Cardiac fibroblast (primary cell): ENCODE measurements at regions not wholly inside any gene's neighbourhood (a gene's known extent, or its start where the extent isn't known, plus 50 kb on each side); places are given as distances from the start of the nearest gene placed in this dataset.

Source experiments
- DNase-seq, 2 donors: peaks; one replicate each; pipeline versions ENCODE4 v3.0.0 to v3.0.0-alpha.2; 2010; ENCODE audit warnings: low read depth in 2 of 2
- H3K4me3 ChIP-seq, 2 donors: replicated peaks in 1 of 2; 1 replicate in 1 of 2; 2 replicates in 1 of 2; pipeline ENCODE4 v1.5.1; 2011; ENCODE audit warnings: low read depth in 2 of 2, low read length in 2 of 2, mild to moderate bottlenecking in 2 of 2, moderate library complexity in 1 of 2
- TF ChIP-seq, protein P1 (sequence below): IDR thresholded peaks from one replicate; pipeline ENCODE4 v1.5.1; 2011; ENCODE audit warnings: low read depth, mild to moderate bottlenecking, low read length, inconsistent platforms

DNA sequence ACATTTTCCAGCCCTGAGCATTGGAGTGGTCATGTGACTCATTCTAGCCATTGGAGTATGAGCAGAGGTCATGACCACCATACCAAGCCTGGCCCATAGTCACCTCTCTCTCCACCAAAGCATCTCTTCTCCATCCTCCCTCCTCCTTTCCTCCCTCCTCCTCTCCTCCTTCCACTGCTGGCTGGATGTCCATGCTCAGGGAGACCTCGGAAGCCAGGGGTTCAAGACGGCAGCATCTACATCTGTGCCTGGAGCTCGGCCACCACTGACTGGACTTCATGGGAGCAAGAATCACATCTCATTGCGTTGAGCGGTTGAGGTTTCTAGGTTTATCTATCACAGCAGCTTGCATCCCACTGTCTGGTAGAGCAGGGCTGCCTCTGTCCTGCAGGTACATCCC, 252.4 kb downstream of the NDUFA10 start:
- no peak for DNase-seq
- TF ChIP-seq, protein P1, sequence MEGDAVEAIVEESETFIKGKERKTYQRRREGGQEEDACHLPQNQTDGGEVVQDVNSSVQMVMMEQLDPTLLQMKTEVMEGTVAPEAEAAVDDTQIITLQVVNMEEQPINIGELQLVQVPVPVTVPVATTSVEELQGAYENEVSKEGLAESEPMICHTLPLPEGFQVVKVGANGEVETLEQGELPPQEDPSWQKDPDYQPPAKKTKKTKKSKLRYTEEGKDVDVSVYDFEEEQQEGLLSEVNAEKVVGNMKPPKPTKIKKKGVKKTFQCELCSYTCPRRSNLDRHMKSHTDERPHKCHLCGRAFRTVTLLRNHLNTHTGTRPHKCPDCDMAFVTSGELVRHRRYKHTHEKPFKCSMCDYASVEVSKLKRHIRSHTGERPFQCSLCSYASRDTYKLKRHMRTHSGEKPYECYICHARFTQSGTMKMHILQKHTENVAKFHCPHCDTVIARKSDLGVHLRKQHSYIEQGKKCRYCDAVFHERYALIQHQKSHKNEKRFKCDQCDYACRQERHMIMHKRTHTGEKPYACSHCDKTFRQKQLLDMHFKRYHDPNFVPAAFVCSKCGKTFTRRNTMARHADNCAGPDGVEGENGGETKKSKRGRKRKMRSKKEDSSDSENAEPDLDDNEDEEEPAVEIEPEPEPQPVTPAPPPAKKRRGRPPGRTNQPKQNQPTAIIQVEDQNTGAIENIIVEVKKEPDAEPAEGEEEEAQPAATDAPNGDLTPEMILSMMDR = no peak
- no peak overlapping the region for H3K4me3 ChIP-seq

DNA sequence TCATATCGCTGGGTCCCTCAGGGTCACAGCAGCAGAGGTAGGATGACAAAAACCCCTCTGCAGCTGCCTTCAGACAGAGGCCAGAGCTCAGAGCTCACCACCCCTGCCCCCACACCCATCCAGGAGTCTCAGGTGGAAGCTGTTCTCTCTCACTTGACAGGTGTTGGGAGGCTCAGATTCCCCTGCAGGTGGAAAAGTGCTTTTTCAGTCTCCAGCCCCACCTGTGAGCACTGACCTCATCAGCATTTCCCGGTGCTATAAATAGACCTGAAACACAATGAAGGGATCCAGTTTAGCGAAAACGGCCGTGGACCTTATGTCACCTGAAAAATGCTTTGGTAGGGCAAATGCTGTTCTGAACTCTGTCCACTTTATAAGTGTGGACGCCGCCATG, 254.9 kb downstream of the NDUFA10 start:
- no peak overlapping the region for H3K4me3 ChIP-seq
- TF ChIP-seq, protein P1 = no peak

DNA sequence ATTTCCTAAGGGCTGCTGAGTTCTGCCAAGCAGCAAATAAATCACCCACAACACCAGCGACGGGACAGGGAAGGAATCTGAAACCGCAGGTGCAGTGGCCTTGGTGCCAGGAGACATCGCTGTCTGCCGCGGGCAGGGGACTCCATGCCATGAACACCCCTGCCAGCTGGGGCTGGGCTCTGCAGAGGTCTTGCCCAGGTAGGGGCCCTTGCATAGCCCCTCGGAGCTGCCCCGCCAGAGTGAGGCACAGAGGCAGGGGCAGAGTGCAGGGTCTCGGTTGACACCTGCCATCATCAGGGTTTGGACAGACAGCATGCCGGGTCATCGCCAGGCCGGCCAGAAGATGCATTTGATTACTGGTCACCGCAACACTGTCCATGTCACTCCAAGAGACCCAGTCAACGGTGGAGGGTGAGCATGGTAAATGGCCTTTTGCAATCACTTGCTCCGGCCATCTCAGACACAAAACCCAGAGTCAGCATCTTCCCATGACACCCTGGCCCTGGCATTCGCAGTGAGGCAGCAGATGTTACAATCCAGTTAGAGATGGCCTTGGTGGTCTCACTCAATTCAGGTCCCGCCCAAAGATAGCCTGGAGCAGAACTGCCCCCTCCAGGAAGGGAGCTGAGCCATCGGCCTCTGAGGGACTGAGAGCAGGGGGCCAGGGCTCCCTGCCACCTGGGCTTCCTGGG, 255.4 kb downstream of the NDUFA10 start:
- DNase-seq = no peak
- H3K4me3 ChIP-seq = no peak overlapping the region
- TF ChIP-seq, protein P1 = no peak

More for the DNA sequence above, 254.9 kb downstream of the NDUFA10 start:
- no peak for DNase-seq

DNA sequence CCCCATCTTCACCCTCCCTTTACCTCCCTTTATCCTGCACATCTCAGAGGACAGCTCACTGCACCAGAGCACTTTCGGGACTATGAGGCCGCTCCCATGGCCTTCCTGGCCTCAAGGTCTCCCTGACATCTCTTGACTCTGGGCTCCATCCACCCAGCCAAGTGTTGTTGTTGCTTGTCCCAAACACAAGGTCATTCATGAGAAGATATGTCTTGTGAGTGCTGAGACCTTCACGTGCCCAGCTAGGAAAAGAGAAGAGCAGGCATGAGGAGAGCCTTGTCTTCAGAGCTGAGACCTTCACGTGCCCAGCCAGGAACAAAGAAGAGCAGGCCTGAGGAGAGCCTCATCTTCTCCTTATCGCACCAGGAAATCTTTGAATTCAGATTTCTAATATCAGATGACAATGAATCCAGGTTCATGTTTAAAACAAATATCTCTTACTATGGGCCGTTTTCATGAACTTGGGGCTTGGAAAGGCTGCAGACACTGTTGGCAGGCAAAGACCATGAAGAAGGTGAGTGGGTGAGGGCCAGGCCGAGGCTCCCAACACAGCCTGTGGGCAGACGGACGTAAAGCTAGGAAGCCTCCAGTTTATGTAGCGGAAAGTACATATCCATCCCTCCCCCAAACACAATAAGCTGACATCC, 256.1 kb downstream of the NDUFA10 start:
- no peak for DNase-seq
- TF ChIP-seq, protein P1 = no peak
- H3K4me3 ChIP-seq = no peak overlapping the region

DNA sequence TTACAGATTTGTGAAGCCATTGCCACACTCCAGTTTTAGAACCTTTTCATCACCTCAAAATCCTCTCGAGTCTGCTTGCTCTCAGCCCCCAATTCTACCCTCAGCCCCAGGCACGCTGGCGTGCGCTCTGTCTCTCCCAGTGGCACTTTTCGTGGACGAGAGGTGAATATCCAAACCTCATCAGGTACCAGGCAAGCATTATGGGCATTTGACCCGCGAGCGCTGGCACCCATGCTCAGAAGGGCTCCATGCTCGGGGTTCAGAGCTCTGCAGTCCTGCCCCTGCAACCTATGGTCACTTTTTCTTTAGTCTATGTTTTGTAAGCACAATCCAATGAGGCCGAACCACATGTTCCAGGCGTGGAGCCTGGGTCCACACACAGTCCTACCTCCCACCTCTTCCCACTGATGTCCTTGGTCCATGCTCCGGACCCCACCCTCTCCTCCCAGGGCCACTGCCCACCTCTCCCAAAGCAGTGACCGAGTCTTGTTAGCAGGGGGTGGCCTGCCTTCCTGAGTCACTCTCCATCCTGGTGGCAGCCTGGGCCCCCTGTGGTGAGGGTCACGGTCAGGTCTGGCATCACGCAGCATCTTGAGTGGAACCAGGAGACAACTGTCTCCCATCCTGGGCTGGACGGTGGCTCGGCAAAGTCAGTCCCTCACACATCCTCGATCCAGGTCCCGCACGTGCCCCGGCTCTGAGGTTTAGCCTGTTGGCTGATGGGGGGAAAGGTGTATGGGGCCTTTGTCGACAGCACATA, 256.9 kb downstream of the NDUFA10 start:
- DNase-seq = no peak
- H3K4me3 ChIP-seq = no peak overlapping the region
- TF ChIP-seq, protein P1 = no peak

DNA sequence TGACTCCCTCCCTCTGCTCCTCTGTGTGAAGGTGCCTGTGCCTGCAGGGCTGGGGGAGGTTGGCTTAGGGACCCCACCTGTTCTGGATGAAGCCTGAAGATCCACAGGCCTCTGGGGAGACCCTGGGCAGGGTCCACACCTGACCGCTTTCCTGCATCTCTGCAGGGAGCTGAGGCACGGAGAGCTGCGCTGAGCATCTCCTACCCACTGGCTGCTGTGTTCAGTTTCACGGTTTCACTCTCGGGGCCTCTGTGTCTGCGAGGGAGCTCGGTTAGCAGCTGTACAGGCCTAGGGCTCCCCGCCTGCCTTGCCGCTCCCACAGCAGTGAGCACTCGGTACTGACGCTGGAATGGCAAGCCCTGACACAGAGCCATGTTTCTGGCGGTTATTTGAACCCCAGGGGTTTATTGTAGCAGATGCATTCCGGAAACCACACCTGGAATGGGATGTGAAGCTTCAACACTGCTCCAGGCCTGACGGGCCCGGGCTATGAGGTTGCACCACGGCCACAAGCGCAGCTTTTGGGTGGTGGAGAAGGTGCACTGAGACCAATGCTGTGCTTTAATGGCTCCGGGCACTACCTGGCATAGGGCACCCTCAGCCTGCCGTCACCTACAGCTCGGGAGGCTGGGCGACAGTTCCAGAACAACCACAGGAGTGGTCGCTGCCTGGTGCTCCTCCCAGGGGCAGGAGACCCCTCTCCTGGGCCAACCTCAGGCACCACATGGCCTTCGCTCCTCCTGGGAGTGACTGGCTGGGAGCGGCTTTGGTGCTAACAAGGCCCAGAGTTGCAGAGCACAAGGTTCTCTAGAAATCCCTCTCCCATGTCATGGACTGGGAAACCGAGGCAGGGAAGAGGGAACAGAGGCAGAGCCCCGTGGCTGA, 257.9 kb downstream of the NDUFA10 start:
- DNase-seq = no peak
- TF ChIP-seq, protein P1 = no peak
- H3K4me3 ChIP-seq = no peak overlapping the region
